Activated naive CD4-positive, alpha-beta T cell treated with anti-CD3 and anti-CD28 coated beads for 36 hours (primary cell): ENCODE measurements at regions not wholly inside any gene's neighbourhood (a gene's known extent, or its start where the extent isn't known, plus 50 kb on each side); places are given as distances from the start of the nearest gene placed in this dataset.
"Not testable (repeated sequence)": the region's sequence is repeated elsewhere in the genome, so short reads cannot be mapped to it uniquely, and the experiment has no call there.

Experiments
- CTCF ChIA-PET: fragments of 350-600 bp; sonication (Branson Sonifier 250); formaldehyde crosslinking; loops from one replicate; lab custom pipeline; 2021; ENCODE audit warnings: antibody characterized with exemption; lab: Charles Lee
- DNase-seq: peaks from one replicate; pipeline ENCODE4 v3.0.0-alpha.2; 2020
- H3K27ac Mint-ChIP-seq: one replicate; pipeline ENCODE4 v1.8.0; 2021; ENCODE audit warnings: mild to moderate bottlenecking, mixed read lengths
- H3K27me3 Mint-ChIP-seq: one replicate; pipeline ENCODE4 v1.8.0; 2021; ENCODE audit warnings: low read depth, mixed read lengths
- H3K36me3 Mint-ChIP-seq: one replicate; pipeline ENCODE4 v1.8.0; 2021; ENCODE audit warnings: low read depth, mixed read lengths
- H3K4me1 Mint-ChIP-seq: one replicate; pipeline ENCODE4 v1.8.0; 2021; ENCODE audit warnings: low read depth, mixed read lengths
- H3K4me3 Mint-ChIP-seq: one replicate; pipeline ENCODE4 v1.8.0; 2021; ENCODE audit warnings: mild to moderate bottlenecking, moderate library complexity, mixed read lengths
- H3K9me3 Mint-ChIP-seq: one replicate; pipeline ENCODE4 v1.8.0; 2021; ENCODE audit warnings: mixed read lengths
- intact Hi-C: fragments of 100-400 bp; cut with micrococcal nuclease; formaldehyde crosslinking; loops from one replicate; pipeline ENCODE4 v1.15.1; 2023

DNA sequence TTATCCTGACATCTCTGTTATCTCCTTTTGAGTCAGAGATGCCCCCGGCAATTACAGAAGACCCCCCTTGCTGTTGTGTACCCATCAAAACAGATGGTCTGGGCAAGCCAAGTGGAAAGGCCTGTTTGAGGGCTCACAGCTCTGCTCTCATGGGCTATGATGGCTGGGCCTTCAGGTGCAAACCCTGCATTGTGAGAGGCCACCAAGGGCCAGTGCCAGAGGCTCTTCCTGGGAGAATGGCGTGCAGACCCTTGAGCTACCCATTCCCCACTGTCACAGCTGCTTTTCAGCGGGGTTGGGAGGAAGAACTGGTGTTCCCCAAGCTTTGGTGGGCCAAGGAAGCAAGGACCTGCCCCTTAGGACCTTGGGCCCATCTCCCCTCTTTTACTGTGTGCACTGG lies 174.7 kb upstream of the PPP1R26 start:
- Mint-ChIP-seq H3K4me1 (no peaks in the 10 kb centered on the region), H3K36me3 (no peaks in the 10 kb centered on the region), H3K27me3 (peaks cover 12% of the 10 kb centered on the region), H3K9me3 (no peaks in the 10 kb centered on the region), H3K27ac (no peak overlapping the region), H3K4me3 (no peak overlapping the region)
- DNase-seq: no peak
- CTCF ChIA-PET: no interaction called here
- intact Hi-C loops: no loop called here

DNA sequence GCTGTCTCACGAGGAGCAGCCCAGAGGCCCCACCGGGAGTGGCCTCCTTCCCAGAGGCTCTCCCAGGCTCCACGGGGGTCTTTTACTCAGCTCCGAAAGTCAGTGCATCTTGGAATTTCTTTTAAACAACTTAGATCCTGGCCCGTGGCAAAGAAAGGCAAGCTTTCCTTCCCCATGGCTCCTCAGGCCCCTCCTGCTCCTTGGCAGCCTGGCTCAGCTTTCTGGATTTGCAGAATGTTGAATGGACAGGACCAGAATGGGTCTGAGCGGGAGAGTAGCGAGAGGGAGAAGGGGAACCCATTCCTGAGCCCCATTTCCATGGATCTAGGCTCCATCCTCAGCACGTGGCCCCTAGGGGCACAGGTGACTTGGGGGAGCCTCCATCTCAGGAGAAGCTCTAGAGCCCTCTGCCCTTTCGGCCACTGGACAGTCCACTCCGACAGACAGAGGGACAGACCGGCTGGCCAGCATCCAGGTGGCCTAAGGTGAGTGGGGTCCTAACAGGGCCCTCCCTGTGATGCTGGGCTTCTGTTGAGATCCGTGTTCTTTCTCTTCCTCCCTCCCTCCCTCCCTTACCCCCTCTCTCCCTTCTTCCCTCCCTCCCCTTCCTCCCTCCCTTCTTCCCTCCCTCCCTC lies 173.9 kb upstream of the PPP1R26 start:
- no peak overlapping the region for H3K4me3 Mint-ChIP-seq
- H3K9me3 Mint-ChIP-seq: no peaks in the 10 kb centered on the region
- H3K27ac Mint-ChIP-seq: no peak overlapping the region
- H3K4me1 Mint-ChIP-seq: no peaks in the 10 kb centered on the region
- peaks cover 10% of the 10 kb centered on the region for H3K27me3 Mint-ChIP-seq
- DNase-seq: no peak
- intact Hi-C loops: no loop called here
- CTCF ChIA-PET: no interaction called here
- H3K36me3 Mint-ChIP-seq: no peaks in the 10 kb centered on the region

DNA sequence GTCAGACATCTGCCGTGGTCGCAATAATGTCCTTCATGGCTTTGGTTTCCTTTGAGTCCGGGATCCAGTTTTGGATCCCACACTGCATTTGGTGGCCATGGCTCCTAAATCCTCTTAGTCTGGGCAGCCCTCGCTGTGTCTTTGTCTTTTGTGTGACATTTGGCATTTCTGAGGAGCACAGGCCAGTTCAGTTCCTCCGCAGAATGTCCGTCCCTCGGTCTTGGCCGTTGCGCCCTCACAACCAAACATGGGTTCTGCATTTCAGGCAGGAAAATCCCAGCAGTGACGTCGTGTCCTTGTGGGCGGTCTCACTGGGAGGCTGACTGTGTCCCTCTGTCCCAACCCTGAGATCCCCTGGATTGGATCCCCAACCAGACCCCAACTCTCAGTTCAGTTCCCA lies 172.9 kb upstream of the PPP1R26 start:
- H3K27ac Mint-ChIP-seq: no peak overlapping the region
- no peak for DNase-seq
- peaks cover 13% of the 10 kb centered on the region for H3K27me3 Mint-ChIP-seq
- intact Hi-C loops: no loop called here
- H3K36me3 Mint-ChIP-seq: no peaks in the 10 kb centered on the region
- H3K4me1 Mint-ChIP-seq: no peaks in the 10 kb centered on the region
- CTCF ChIA-PET: no interaction called here
- no peak overlapping the region for H3K4me3 Mint-ChIP-seq
- no peaks in the 10 kb centered on the region for H3K9me3 Mint-ChIP-seq

GRCh38 chr9:135307300-135307699 lies 172.3 kb upstream of the PPP1R26 start:
- no peaks in the 10 kb centered on the region for H3K36me3 Mint-ChIP-seq
- DNase-seq: no peak
- H3K27ac Mint-ChIP-seq: no peak overlapping the region
- CTCF ChIA-PET: no interaction called here
- peaks cover 13% of the 10 kb centered on the region for H3K27me3 Mint-ChIP-seq
- no peaks in the 10 kb centered on the region for H3K4me1 Mint-ChIP-seq
- H3K9me3 Mint-ChIP-seq: peaks cover 1% of the 10 kb centered on the region
- no peak overlapping the region for H3K4me3 Mint-ChIP-seq
- intact Hi-C loops: no loop called here

GRCh38 chr9:135307919-135308318 lies 171.7 kb upstream of the PPP1R26 start:
- intact Hi-C loops, CTCF ChIA-PET, DNase-seq, H3K4me1 Mint-ChIP-seq, H3K27ac Mint-ChIP-seq, H3K4me3 Mint-ChIP-seq, H3K9me3 Mint-ChIP-seq, H3K36me3 Mint-ChIP-seq: not testable (repeated sequence)
- H3K27me3 Mint-ChIP-seq: peaks cover 18% of the 10 kb centered on the region

DNA sequence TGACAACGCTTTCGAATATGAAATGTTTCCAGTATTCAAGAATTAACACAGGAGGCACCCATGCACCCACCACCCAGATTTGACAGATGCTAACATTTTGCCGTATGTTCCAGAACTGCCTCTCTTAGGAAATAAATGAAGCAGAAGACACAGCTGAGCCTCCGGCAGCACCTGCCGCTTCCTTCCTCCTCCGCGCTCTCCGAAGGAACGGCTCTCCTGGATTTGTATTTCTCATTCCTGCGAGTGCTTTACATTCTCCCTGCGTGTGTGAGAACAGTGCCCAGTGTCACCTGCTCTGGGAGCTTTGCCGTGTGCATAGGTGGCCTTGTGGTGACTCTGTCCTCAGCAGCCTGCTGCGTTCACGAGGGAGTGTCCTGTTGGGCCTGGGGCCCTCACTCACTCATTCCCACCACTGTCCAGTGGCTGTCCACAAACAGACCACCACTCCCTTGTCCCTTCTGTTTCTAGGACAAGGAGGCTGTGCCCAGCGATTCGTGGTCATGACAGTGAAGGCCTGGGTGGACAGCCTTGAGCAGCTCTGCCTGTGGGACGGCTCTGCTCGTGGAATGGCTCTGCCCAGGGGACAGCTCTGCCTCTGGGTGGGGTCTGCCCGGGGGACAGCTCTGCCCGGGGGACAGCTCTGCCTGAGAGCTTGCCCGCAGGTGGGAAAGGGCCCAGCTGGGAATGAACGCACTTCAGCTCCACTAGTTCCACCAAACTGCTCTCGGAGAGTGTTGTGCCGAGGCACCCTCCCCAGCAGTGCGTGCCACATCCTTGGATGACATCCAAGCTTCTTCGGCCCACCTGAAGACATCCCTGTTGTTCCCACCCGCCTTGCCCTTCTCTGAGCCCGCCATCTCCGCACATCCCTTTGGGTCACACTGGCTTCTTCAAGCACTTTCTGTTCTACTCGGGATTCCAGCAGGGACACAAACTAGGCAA lies 170.5 kb upstream of the PPP1R26 start:
- Mint-ChIP-seq H3K9me3 (peaks cover 12% of the 10 kb centered on the region), H3K36me3 (no peaks in the 10 kb centered on the region), H3K4me3 (no peak overlapping the region), H3K4me1 (no peaks in the 10 kb centered on the region), H3K27ac (no peak overlapping the region), H3K27me3 (peaks cover 18% of the 10 kb centered on the region)
- intact Hi-C loops: no loop called here
- no peak for DNase-seq
- CTCF ChIA-PET: no interaction called here

GRCh38 chr9:135309763-135310125 lies 169.8 kb upstream of the PPP1R26 start:
- H3K36me3 Mint-ChIP-seq: no peaks in the 10 kb centered on the region
- CTCF ChIA-PET: no interaction called here
- H3K4me3 Mint-ChIP-seq: no peak overlapping the region
- intact Hi-C loops: no loop called here
- no peak for DNase-seq
- no peaks in the 10 kb centered on the region for H3K4me1 Mint-ChIP-seq
- peaks cover 18% of the 10 kb centered on the region for H3K27me3 Mint-ChIP-seq
- peaks cover 12% of the 10 kb centered on the region for H3K9me3 Mint-ChIP-seq
- no peak overlapping the region for H3K27ac Mint-ChIP-seq

GRCh38 chr9:135310134-135310533 lies 169.4 kb upstream of the PPP1R26 start:
- no peak overlapping the region for H3K4me3 Mint-ChIP-seq
- H3K36me3 Mint-ChIP-seq: no peaks in the 10 kb centered on the region
- H3K9me3 Mint-ChIP-seq: peaks cover 12% of the 10 kb centered on the region
- H3K27ac Mint-ChIP-seq: no peak overlapping the region
- CTCF ChIA-PET: no interaction called here
- no peak for DNase-seq
- peaks cover 18% of the 10 kb centered on the region for H3K27me3 Mint-ChIP-seq
- H3K4me1 Mint-ChIP-seq: no peaks in the 10 kb centered on the region
- intact Hi-C loops: no loop called here

DNA sequence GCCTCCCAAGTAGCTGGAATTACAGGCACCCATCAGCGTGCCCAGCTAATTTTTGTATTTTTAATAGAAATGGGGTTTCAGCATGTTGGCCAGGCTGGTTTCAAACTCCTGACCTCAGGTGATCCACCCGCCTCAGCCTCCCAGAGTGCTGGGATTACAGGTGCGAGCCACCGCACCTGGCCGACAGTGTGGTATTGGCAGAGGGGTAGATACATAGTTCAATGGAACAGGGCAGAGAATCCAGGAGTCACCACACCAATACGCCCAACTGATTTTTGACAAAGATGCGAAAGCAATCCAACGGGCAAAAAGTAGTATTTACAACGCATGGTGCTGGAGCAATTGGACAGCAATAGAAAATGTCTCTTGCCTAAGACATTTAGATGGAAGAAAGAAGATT lies 164.0 kb upstream of the PPP1R26 start:
- Mint-ChIP-seq H3K9me3 (peaks cover 12% of the 10 kb centered on the region), H3K4me1 (no peaks in the 10 kb centered on the region), H3K27me3 (peaks cover 9% of the 10 kb centered on the region), H3K4me3 (no peak overlapping the region), H3K36me3 (no peaks in the 10 kb centered on the region), H3K27ac (no peak overlapping the region)
- no peak for DNase-seq
- intact Hi-C loops: no loop called here
- CTCF ChIA-PET: no interaction called here

DNA sequence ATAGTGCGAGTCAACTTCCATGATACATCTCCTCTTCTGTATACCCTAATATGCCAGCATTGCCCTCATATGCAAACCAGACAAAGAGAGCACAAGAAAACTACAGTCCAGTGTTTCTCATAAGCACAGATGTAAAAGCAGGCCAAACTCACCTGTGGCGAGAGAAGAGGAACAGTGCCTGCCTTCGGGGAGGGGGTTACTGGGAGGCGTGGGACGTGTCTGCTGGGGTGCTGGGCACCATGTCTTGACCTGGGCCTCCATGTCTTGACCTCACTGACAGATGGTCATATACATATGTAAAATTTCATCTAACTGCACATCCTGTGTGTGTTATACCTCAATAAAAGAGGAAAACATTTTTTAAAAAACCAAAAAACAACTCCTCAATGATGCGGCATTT lies 159.3 kb upstream of the PPP1R26 start:
- no peak for DNase-seq
- Mint-ChIP-seq H3K4me3 (no peak overlapping the region), H3K36me3 (no peaks in the 10 kb centered on the region), H3K9me3 (no peaks in the 10 kb centered on the region), H3K4me1 (no peaks in the 10 kb centered on the region), H3K27ac (no peak overlapping the region), H3K27me3 (no peaks in the 10 kb centered on the region)
- intact Hi-C loops: no loop called here
- CTCF ChIA-PET: no interaction called here

DNA sequence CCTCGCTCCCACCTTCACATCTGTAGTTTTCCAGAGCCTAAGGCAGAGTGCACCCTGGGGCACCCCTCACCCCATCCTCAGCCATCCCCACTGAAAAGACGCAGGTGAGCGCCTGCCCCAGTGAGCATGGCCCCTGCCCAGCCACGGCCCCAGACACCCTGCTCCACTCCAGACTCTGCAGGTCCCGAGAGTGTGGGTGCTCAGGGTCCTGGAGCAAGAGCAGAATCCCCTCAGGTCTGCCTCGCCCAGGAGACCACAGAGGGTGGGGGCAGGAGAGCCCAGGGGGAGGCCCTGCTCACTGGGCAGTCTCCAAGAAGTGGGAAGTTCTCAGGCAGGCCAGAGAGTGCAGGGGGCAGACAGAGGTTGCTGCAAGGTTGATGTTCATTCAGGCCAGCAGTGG lies 158.6 kb upstream of the PPP1R26 start:
- no peak for DNase-seq
- Mint-ChIP-seq H3K36me3 (no peaks in the 10 kb centered on the region), H3K27me3 (no peaks in the 10 kb centered on the region), H3K9me3 (no peaks in the 10 kb centered on the region), H3K27ac (no peak overlapping the region), H3K4me3 (no peak overlapping the region), H3K4me1 (no peaks in the 10 kb centered on the region)
- intact Hi-C loops: no loop called here
- CTCF ChIA-PET: no interaction called here

DNA sequence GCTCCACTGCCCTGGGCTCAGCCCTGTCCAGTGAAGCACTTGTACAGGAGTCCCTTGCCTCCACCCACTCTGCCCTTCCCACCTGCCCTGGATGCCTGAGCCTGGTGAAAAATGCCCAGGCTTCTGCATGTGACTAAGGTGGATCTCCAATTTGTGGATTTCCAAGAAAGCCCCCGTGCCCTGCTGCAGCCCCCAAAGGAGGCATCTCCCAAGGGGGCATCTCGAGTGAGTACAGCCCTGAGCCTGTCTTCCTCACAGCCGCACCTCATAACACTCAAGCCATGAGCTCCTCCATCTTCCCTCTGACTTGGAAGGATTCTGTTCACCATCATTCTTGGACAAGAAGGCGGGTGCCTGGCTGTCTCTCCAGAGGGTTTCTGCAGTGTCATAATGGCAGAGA lies 158.0 kb upstream of the PPP1R26 start:
- Mint-ChIP-seq H3K27ac (no peak overlapping the region), H3K27me3 (no peaks in the 10 kb centered on the region), H3K4me1 (no peaks in the 10 kb centered on the region), H3K9me3 (no peaks in the 10 kb centered on the region), H3K36me3 (no peaks in the 10 kb centered on the region), H3K4me3 (no peak overlapping the region)
- intact Hi-C loops: no loop called here
- DNase-seq: no peak
- CTCF ChIA-PET: interaction anchor here (0.5 kb wide), 1 partner anchor 762 kb away, joined by 3 read pairs; no protein-coding TSS in a partner anchor

DNA sequence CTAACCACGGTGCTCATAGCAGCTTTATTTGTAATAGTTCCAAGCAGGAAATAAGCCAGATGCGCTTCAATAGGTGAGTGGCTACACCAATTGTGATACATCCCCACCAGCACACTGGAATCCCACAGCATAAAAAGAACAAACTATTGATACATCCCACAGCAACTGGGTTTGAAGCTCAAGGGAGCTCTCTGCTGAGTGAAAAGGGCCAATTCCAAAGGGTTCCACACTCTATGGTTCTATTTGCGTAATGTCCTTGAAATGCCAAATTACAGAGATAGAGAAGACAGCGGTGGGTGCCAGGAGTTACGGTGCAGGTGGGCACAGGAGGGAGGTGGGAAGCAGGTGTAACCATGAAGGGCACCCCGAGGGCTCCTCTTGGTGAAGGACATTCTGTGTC lies 155.3 kb upstream of the PPP1R26 start:
- Mint-ChIP-seq H3K9me3 (no peaks in the 10 kb centered on the region), H3K27me3 (peaks cover 3% of the 10 kb centered on the region), H3K4me3 (no peak overlapping the region), H3K4me1 (no peaks in the 10 kb centered on the region), H3K27ac (no peak overlapping the region), H3K36me3 (no peaks in the 10 kb centered on the region)
- intact Hi-C loops: no loop called here
- CTCF ChIA-PET: no interaction called here
- no peak for DNase-seq
